HG02870 (cell line): ENCODE measurements at regions not wholly inside any gene's neighbourhood (a gene's known extent, or its start where the extent isn't known, plus 50 kb on each side); places are given as distances from the start of the nearest gene placed in this dataset.
"Not testable (repeated sequence)": the region's sequence is repeated elsewhere in the genome, so short reads cannot be mapped to it uniquely, and the experiment has no call there.

ENCODE experiments used
- ATAC-seq: cut with Tn5 transposase; IDR thresholded peaks from one replicate; pipeline ENCODE4 v1.9.1; 2021; ENCODE audit warnings: mild to moderate bottlenecking, moderate library complexity; ENCODE audit not compliant: unreplicated experiment

GRCh38 chr6:71197267-71197666 lies 91.3 kb upstream of the OGFRL1 start:
- no peak for ATAC-seq

- no peak for ATAC-seq
Observed at GRCh38 chr6:71197780-71198179, 90.8 kb upstream of the OGFRL1 start.

GRCh38 chr6:71198908-71199307 lies 89.7 kb upstream of the OGFRL1 start:
- ATAC-seq: no peak

GRCh38 chr6:71199736-71200135 lies 88.9 kb upstream of the OGFRL1 start:
- ATAC-seq: no peak

- no peak for ATAC-seq
Observed at GRCh38 chr6:71203206-71203605, 85.4 kb upstream of the OGFRL1 start.

- no peak for ATAC-seq
Observed at GRCh38 chr6:71204741-71205140, 83.9 kb upstream of the OGFRL1 start.

- no peak for ATAC-seq
Observed at GRCh38 chr6:71205336-71205956, 83.2 kb upstream of the OGFRL1 start.

GRCh38 chr6:71206089-71206488 lies 82.5 kb upstream of the OGFRL1 start:
- no peak for ATAC-seq

- no peak for ATAC-seq
Observed at GRCh38 chr6:71209206-71209605, 79.4 kb upstream of the OGFRL1 start.

- ATAC-seq: no peak
Observed at GRCh38 chr6:71209626-71210025, 79.0 kb upstream of the OGFRL1 start.

- no peak for ATAC-seq
Observed at GRCh38 chr6:71211799-71212198, 76.8 kb upstream of the OGFRL1 start.

GRCh38 chr6:71220466-71220865 lies 68.1 kb upstream of the OGFRL1 start:
- no peak for ATAC-seq

- ATAC-seq: no peak
Observed at GRCh38 chr6:71222671-71223070, 65.9 kb upstream of the OGFRL1 start.

- ATAC-seq: no peak
Observed at GRCh38 chr6:71224011-71224410, 64.6 kb upstream of the OGFRL1 start.

GRCh38 chr6:71226151-71226550 lies 62.5 kb upstream of the OGFRL1 start:
- ATAC-seq: no peak

- no peak for ATAC-seq
Observed at GRCh38 chr6:71228461-71229041, 60.1 kb upstream of the OGFRL1 start.

GRCh38 chr6:71229477-71229876 lies 59.1 kb upstream of the OGFRL1 start:
- ATAC-seq: no peak

- ATAC-seq: not testable (repeated sequence)
Observed at GRCh38 chr6:71232890-71233289, 55.7 kb upstream of the OGFRL1 start.

GRCh38 chr6:71236926-71237434 lies 51.6 kb upstream of the OGFRL1 start:
- no peak for ATAC-seq

- no peak for ATAC-seq
Observed at GRCh38 chr6:71238351-71238750, 50.3 kb upstream of the OGFRL1 start.
